GM19397 (cell line): ENCODE measurements at regions not wholly inside any gene's neighbourhood (a gene's known extent, or its start where the extent isn't known, plus 50 kb on each side); places are given as distances from the start of the nearest gene placed in this dataset.
"Not testable (repeated sequence)": the region's sequence is repeated elsewhere in the genome, so short reads cannot be mapped to it uniquely, and the experiment has no call there.

Experiments used
- ATAC-seq: cut with Tn5 transposase; IDR thresholded peaks from one replicate; pipeline ENCODE4 v1.9.1; 2021; ENCODE audit warnings: mild to moderate bottlenecking, moderate library complexity; ENCODE audit not compliant: unreplicated experiment

DNA sequence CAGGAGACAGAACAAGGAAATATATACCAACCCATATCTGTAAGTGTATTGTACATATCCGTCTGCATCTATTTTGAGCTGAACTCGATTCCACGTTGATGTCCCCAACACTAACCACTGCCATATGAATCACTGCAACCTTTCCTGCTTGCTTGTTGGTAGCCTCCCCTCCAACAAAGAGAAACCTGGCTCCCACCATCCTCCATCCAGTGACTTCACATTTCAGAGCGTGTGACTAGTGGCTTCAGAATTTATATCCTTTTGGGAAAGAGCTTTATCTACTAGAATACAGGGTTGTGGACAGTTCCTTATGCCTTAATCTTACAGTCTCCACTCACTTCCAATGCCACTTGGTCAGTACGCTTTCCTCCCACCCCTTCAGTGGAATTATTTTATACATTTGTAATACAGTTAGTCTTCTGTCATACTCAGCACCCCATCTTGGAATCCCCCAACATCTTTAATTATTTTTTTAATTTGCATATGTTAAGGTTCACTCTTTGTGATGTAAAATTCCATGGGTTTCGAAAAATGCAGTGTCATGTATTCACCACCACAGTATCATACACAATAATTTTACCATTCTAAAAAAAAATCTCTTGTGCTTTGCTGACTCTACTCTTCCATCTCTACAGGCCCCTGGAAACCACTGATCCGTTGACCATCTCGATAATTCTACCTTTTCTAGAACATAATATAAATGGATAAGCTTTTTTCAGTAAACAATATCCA lies 264.7 kb downstream of the BCL2L11 start:
- not testable (repeated sequence) for ATAC-seq

GRCh38 chr2:111390605-111391004 lies 269.9 kb downstream of the BCL2L11 start:
- not testable (repeated sequence) for ATAC-seq

DNA sequence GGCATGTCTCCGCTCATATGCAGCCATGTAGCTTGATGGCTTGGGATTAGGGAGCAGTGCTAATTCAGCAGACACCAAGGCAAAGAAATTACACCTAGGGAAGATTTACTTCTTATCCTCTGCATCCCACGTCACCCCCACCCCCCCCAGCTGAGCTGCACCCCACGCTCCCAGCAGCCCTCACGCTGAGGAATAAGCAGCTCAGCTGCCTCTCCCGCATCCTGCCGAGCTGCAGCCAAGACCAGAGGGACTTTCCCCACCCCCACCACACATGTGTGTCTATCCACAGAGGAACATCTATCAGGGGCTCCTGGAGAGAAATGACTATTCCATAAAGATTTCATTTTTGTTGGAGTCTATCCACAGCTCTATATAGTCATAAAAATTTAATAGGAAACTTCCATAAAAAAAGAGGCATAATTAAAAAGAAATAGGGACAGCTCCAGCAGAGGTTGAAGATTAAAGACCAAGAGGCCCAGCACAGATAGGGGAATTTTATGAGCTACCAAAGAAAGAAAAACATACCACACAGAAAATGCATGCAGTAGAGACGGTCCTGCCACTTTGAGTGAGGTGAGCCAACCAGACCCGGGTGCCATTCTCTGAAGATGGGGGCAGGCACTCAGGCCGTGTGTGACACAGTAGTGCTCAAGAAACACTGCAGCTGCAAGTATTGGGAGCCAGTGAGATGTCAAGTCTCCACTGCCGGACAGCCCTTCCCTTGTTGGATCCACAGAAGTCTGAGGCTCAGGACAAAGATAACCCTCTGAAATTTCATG lies 274.8 kb downstream of the BCL2L11 start:
- not testable (repeated sequence) for ATAC-seq

DNA sequence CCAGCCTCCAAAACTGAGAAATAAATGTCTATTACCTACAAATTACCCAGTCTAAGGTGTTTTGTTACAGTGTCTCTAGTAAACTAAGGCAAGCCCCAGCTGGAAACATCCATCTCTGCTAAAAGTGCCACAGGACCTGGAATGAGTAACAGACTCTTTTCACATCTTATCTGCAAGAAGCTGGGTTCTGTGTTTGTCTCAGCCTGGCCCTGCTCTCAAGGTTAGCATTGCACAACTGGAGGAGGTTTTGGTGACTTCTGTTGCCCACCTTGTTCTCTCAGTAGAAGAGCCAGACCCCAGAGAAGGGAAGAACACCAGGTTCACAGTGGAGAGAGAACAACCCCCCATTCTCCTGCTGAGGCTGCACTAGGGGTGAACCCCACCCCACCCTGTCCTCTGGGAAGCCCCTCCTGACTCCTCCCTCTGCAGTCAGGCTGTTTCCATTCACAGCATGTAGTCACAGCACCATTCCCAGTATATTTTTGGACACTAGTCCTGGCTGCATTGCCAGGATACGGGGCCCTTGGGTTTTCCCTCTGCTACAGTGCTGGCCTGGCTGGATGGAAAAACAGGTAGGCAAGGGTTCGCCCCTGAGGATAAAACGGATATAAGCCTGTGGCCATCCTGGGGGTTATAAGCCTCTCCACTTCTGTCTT lies 280.0 kb downstream of the BCL2L11 start:
- not testable (repeated sequence) for ATAC-seq

- ATAC-seq: not testable (repeated sequence)
Observed at GRCh38 chr2:111401270-111402140, 280.8 kb downstream of the BCL2L11 start.

DNA sequence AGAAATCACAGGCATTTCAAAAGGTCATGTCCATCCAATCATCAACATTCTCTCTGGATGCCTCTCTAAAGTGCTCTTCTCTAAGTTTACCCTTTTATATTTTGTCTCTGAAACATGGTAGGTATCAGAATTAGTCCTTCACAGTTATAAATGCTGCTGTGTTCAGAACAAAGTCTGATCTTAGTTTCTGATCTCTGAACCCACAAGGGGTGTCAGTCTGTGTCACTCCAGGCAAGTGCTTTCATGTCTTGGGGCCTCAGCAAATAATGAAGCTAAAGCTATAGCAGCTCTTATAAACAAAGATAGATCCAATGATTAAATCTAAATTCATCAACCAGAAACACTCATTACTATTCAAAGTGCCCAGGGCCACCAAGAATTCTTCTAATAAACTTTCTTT lies 281.7 kb downstream of the BCL2L11 start:
- ATAC-seq: not testable (repeated sequence)

DNA sequence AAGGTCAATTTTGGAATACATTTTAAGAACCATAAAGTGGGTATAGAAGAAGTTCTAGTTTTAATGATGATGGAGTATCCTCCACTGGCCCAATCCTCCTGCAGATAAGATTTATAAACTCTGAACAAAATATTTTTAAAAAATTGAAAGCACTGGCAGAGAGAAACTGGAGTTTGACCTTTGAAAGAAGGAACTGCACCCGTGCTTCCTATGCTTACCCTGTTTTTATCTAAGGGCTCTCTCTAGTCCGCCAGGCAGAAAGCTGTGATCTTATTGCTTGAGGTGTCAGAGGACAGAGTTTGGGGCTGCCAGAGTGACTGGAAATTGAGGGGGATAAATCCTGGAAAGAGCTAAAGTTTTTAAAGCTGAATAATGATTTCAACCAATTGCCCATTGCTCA lies 282.6 kb downstream of the BCL2L11 start:
- ATAC-seq: not testable (repeated sequence)

DNA sequence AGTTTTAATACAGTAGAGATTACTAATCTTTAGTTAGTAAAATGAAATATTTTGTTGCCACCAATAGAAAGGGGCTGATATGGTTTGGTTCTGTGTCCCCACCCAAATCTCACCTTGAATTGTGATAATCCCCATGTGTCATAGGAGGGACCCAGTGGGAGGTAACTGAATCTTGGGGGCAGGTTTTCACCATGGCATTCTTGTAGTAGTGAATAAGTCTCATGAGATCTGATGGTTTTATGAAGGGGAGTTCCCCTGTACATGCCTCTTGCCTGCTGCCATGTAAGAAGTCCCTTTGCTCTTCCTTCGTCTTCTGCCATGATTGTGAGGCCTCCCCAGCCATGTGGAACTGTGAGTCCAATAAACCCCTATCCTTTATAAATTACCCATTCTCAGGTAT lies 285.9 kb downstream of the BCL2L11 start:
- ATAC-seq: not testable (repeated sequence)

- ATAC-seq: not testable (repeated sequence)
Observed at GRCh38 chr2:111407632-111408194, 287.0 kb downstream of the BCL2L11 start.

- not testable (repeated sequence) for ATAC-seq
Observed at GRCh38 chr2:111410868-111411406, 290.2 kb downstream of the BCL2L11 start.

GRCh38 chr2:111411867-111412681 lies 291.4 kb downstream of the BCL2L11 start:
- not testable (repeated sequence) for ATAC-seq

GRCh38 chr2:111412841-111413650 lies 292.3 kb downstream of the BCL2L11 start:
- not testable (repeated sequence) for ATAC-seq

- not testable (repeated sequence) for ATAC-seq
Observed at GRCh38 chr2:111413950-111414349, 293.2 kb downstream of the BCL2L11 start.

DNA sequence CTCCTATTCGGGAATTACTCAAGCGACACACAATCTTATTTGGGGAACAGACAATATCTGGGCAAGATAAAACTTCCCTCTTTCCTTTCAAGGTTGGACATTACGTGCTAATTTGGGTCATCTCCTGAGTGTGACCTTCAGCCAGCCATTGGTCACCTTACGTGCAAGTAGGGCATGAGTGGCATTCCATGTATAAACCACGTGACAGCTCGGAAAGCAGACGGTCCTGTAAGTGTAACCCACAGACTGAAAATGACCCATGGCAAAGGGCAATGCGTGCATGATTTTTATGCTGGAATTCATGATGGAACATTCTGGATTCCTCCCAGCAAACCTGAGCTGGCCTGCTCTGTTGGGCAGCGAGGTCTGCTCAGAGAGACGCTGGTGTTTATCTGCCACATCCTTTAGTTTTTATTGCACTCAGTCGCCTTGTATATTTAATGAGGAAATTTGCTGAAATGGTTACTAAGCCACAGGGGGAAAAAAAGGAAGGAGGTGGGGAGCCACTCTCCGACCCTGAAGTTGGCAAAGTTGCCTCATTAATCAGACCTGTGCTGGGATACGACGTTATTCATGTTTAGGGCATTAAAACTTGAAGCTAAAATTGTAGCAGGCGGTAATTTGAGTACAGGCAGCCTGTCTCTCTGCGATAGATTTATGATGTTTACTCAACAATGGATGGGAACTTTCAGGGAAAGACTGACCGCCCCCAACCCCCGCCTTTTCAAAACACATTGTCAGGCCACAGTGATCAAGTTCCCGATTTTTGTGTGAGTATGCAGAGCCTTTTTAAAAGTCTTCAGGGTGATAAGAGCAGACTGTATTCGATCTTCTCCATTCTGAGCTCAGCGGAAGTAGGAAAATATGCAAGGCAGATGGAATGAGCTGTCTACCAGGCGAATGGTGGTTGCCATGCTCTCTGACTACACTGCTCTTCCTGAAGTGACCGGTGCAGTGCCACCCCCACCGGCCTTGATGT lies 295.3 kb downstream of the BCL2L11 start:
- not testable (repeated sequence) for ATAC-seq

- not testable (repeated sequence) for ATAC-seq
Observed at GRCh38 chr2:111417026-111417425, 296.3 kb downstream of the BCL2L11 start.

- not testable (repeated sequence) for ATAC-seq
Observed at GRCh38 chr2:111418091-111418875, 297.6 kb downstream of the BCL2L11 start.
